PC-3 (cell line): ENCODE measurements at regions not wholly inside any gene's neighbourhood (a gene's known extent, or its start where the extent isn't known, plus 50 kb on each side); places are given as distances from the start of the nearest gene placed in this dataset.

Experiments used
- CTCF ChIP-seq: fragments of 300-600 bp; sonication (generic); conservative IDR thresholded peaks from 2 replicates; pipeline ENCODE4 v1.5.1; 2017; ENCODE audit warnings: antibody characterized with exemption, low read depth, mild to moderate bottlenecking, low read length
- EZH2 ChIP-seq: fragments of 300-600 bp; sonication (generic); IDR thresholded peaks from one replicate; pipeline ENCODE4 v1.6.1; 2017; ENCODE audit warnings: antibody characterized with exemption, mild to moderate bottlenecking, low read length; ENCODE audit not compliant: unreplicated experiment
- EZH2phosphoT487 ChIP-seq: fragments of 300-600 bp; sonication (generic); IDR thresholded peaks from 2 replicates; pipeline ENCODE4 v1.6.1; 2018; ENCODE audit warnings: mild to moderate bottlenecking, antibody characterized with exemption, low read length, borderline replicate concordance

- no peak for TF ChIP-seq CTCF
- TF ChIP-seq EZH2, result no peak
- TF ChIP-seq EZH2phosphoT487, result no peak
Observed at GRCh38 chr11:38971141-38971540, 2373.1 kb upstream of the RAG2 start.
